Stimulated activated CD4-positive, alpha-beta T cell treated with anti-CD3 and anti-CD28 coated beads, Interleukin-15, amount 100 ng/mL, for 1 hour (primary cell): ENCODE measurements at regions not wholly inside any gene's neighbourhood (a gene's known extent, or its start where the extent isn't known, plus 50 kb on each side); places are given as distances from the start of the nearest gene placed in this dataset.
"Not testable (repeated sequence)": the region's sequence is repeated elsewhere in the genome, so short reads cannot be mapped to it uniquely, and the experiment has no call there.

Experiments used
- DNase-seq, 2 donors: peaks; one replicate each; pipeline ENCODE4 v3.0.0-alpha.2; 2020; ENCODE audit warnings: low read depth in 1 of 2, low spot score in 1 of 2

- DNase-seq, result no peak
Measured at GRCh38 chr2:72032481-72033041, 115.1 kb downstream of the CYP26B1 start.

DNA sequence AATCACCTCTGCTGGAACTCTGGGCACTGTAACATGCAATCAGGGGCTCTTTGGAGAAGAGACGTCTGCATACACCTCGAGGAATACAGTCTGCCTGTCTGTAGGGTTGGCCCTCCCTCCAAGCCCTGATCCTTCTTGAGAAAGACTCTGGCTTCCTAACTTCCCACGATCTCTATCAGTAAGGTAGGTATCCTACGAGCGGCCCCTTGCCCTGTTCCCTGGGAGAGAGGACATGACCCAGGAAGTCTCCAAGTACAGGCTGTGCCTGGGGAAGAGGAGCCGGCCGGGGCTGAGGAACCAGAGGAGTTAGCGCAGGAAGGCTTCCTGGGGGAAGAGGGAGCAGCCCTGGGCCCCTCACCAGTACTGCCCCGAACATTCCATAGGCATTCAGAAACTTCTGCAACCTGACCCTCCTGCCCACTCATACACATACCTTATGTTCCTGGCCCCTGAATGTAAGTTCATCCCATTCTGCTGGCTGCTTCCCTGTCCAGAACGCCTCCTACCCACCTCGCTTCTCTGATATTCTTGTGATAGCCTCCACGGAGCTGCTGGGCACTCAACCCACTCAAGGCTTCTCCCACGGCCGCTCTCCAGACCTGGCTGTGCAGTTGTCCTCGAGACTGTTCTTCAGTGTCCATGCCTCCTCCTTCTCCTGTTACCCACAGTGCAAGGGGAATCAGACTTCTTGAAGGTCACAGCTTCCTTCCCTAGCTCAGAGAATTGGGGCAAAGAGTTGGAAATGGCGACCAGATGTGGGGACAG, 116.1 kb downstream of the CYP26B1 start:
- DNase-seq, result no peak

GRCh38 chr2:72028996-72029395, 118.7 kb downstream of the CYP26B1 start:
- DNase-seq, result no peak

DNA sequence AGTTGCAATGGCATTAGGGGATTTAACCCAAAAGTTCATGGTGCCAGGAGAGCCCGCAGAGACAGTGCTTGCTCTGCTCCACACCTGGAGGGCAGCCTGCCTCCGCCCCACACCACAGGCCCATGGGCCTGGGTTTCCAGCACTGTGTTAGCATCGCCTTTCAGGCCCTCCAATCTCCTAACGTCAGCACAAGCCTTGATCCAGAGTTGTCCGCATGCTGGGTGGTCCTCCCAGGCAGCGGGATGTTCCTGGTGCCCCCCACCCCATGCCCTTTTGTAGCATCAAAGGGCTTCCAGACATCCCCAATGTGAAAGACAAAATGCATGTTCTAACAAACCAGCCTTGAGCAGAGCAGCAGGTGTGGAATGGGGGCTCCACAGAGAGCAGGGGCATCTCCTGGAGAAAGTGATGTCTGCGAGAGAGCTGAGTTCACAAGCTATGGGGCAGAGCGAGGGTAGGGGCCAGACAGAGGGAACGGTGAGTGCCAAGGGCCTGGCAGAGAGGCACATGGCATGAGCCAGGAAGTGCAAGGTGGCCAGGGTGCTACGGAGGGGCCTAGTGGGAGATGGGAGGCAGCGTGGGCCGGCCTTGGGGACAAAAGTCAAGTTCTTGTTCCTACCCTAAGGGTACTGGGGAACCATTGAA, 119.2 kb downstream of the CYP26B1 start:
- DNase-seq, result no peak

GRCh38 chr2:72027426-72028161, 120.1 kb downstream of the CYP26B1 start:
- no peak for DNase-seq

DNA sequence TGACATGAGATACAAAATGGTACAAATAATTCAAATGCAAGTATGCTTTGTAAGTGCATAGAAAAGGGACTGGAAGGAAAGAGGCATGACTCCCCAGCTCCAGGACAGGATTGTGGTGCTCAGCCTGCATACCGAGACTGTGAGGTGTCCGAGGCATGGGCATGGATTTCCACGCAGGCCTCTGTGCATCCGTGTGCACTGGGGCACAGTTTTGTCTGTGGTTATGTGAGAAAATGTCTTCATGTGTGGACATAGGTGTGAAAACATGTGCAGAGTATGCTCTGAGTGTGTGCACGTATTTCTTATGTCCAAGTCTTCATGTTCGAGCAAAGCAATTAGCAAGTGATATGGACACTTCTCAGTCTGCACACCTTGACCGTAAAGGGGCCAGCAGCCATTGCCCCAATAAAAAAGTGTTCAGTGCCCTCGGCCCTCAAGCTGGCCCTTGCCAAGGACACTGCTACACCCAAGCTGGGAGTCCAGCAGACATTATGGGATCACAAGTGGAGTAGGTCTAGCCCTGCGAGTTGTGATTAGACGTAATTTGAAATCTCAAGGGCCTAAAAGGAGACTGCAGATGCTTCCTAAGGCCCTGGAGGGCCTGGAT, 120.7 kb downstream of the CYP26B1 start:
- no peak for DNase-seq

DNA sequence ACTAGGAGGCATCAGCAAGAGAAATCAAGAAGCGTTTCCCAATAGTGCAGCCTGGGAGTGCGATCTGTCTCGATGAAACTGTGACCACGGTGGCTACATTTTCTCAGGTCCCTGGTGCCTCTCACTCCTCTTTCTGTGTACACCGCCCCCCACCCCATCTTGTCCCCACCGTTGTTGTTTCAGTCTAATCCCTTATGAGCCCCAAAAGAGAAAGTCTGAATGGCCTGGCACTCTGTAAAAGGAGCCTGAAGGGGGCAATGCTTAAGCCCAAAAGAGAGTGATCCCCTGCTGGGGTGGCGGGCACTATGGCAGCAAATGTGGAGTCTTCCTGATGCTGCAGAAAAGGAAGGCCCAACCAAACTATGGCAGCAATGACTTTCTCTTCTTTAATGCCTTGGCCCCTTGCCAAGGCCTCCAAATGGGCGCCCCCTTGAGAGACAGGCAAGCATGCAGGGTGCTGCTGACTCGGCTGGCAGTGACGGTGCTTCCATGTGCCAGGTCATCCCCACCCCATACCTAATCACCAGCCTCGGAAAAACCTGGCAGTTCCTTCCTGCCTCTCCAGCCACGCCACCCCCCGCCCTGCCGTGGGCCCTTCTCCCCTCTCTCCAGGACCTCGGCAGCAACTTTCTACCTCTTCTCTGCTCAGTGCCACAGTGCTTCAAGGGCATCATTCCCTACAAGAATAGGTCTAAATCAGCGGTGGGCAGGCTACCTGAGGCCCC, 123.0 kb downstream of the CYP26B1 start:
- no peak for DNase-seq

GRCh38 chr2:72023678-72024390, 123.8 kb downstream of the CYP26B1 start:
- no peak for DNase-seq

DNA sequence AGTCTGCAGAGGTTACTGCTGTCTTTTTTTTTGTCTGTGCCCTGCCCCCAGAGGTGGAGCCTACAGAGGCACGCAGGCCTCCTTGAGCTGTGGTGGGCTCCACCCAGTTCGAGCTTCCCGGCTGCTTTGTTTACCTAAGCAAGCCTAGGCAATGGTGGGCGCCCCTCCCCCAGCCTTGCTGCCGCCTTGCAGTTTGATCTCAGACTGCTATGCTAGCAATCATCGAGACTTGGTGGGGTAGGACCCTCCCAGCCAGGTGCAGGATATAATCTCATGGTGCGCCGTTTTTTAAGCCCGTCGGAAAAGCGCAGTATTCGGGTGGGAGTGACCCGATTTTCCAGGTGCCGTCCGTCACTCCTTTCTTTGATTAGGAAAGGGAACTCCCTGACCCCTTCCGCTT, 126.3 kb downstream of the CYP26B1 start:
- DNase-seq, result not testable (repeated sequence)

- DNase-seq, result no peak
Measured at GRCh38 chr2:72015266-72015665, 132.4 kb downstream of the CYP26B1 start.

DNA sequence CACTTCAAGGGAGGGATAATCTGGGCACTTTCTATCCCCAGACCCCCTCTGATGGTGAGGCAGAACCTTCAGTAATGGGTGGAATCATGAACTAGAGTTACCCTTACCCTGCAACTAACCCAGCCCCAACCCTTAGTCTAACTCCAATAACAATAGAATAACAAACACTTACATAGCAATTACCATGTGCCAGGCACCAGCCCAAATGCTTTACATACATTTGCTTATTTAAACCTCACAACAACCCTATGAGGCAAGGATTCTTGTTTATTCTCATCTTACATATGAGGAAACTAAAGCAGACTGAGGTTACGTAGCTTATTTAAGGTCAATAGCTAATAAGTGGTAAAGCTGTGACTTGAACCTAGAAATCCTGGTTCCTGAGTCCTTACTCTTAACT, 132.8 kb downstream of the CYP26B1 start:
- no peak for DNase-seq

DNA sequence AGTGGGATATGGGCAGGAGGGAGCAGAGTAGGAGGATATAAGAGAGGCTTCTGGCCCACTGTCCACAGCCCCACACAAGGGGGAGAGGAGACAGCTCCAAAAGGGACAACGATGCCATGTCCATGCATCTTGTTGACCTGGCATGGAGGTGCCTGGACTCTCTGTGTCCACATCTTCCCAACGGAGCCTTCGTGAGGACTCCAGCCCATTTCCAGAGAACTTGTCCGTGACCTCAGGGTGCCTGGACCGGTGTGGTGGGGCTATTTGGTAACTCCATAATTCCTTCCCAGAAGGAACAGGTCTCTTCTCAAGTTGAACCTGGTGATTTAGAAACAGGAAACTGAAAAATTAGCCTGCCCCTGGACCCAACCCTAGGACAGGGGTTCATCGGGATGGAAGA, 133.9 kb downstream of the CYP26B1 start:
- DNase-seq, result no peak

DNA sequence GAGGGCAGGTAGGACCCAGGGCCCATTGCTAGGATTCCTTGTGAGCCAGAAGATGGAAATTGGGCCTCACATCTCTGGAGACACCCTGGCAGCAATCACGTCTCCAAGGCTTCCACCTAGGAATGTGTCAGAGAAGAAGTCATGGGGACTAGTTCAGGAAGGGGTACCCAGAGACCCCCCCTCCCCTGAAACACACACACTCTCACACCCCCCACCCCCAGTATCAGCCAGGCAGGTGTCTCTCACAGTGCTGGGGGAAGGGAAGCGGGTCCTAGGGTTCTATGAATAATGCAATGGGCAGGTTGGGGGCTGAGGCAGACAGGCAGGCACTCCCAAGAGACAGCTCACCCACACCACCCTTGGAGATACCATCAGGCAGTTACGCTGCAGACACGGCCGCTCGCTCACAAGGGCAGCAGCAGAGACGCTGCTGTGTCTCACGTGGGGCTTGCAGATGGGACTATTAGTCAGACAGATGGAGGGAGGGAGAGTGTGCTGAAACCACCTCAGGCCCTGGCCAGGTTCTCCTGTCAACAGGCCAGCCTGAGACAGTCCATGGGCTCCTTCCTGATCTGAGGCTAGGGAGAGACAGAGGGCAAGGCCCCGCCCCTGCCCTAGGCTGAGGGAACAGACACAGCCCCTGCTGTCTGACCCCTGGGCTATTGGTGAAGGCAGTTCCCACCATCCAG, 134.6 kb downstream of the CYP26B1 start:
- DNase-seq, result no peak

DNA sequence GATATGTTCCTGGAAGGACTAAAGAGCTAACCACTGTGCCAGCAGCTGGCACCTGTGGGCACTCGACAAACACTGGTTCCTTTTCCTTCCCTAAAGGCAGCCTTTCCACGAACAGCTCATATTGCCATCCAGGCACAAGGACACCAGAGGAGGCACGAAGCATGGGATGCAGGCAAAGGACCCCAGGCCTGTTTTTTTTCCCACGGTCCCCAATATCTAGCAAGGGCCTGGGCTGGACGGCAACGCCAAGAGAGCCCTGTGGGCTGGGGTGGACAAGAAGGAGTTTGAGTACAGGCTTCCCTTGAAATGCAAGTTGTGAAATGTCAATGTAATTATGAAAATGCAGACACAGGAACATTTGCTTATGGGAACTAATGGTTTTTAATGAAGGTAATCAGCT, 135.9 kb downstream of the CYP26B1 start:
- no peak for DNase-seq

DNA sequence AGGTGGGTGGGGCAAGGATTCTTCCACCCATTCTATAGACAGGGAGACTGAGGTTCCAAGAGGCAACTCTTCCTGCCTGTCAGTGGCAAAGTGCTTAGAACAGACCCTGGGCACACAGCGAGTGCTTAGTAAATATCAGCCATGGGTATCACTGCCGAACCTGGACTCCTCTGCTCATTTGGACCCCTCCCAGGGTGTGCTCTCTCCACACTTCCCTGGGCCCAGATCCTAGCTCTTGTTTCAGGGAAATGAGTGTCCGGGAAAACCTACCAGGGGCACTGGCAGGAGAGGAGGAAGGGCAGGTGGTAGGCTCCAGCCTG, 136.3 kb downstream of the CYP26B1 start:
- DNase-seq, result no peak

- DNase-seq, result no peak
Measured at GRCh38 chr2:72010647-72011369, 136.9 kb downstream of the CYP26B1 start.

DNA sequence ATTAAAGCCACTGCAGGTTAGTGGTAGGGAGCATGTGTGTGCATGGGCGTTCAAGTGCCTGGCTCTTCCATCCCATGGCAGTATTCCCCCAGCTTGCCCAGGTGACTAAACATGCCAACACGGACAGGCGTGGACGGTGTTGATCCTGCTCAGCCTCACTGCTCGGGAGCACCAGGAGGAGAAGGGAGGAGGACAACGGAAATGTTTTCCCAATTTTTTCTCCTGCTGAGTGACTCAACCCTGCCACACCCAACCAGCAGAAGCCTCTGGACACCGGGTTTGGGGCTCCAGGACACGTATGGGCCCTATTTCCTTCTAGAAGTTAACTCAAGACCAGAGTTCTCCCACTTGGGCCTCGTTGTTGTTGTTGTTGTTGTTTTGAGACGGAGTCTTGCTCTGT, 139.1 kb downstream of the CYP26B1 start:
- DNase-seq, result no peak

DNA sequence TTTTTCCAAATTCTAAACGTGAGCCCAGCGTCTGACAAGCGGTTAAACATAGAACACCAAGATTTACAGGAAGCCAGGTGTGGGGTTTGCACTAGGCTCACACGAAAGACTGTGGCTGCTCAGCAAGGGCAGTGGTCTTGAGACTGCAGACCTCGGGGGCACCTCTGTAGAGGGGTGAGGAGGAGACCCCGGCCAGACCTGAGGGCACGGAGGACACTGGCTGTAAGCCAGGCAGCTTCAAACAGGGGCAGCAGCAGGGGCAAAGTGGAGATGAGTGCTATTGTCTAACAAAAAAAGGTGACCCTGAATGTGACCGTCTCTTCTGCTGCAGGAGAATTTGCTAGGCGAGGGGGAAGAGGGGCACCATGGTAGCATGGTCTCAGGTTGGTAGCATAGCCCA, 140.3 kb downstream of the CYP26B1 start:
- DNase-seq, result no peak

DNA sequence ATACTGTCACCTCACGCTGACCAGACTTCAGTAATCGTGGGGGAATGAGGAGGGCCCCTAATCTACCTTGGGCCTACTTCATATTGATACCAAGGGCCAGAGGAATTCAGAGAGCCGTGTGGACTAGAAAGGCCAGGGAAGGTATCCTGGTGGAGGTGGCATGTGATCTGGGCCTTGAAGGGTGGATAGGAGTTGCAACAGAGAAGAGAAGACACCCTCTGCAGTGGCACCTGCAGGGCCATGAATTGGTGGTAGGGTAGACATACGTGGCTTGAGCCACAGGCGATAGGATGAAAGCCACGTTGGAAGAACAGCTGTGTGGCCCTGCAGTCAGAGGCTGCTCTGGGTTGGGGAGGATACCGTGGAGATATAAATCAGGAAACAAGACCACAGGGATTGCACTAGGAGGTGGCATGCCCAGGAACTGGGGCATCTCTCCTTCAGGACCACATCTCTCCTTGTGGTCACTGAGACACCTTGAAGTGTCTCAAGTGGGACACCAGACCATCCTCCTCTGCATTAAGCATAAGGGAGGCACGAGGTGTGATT, 141.4 kb downstream of the CYP26B1 start:
- DNase-seq, result no peak
